ENCODE measurements at regions not wholly inside any gene's neighbourhood (a gene's known extent, or its start where the extent isn't known, plus 50 kb on each side); places are given as distances from the start of the nearest gene placed in this dataset.

DNA sequence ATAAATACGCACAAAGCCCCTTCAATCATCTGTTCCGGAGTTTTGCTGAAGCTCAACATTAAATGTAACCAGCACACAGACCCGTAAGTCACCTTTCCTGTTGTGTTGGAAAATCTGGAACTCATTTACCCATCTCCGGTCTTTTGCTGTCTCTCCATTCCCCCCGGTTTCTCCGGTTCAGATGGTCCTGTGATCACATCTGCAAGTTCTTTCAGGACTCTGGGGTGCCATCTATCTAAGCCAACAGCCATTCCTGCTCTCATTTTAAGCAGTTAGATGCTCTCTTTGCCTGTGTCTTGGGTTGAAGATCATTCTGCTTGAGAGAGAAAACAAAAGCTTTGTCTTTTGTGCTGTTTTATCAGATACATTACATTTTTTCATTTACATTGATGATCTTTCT, 91.7 kb upstream of the TGIF1 start:
- DNase-seq (ENCODE audit: low read depth in 2 of 2) = no peak

- DNase-seq (ENCODE audit: low read depth in 2 of 2) = no peak
Measured at GRCh38 chr18:3360211-3360610, 89.8 kb upstream of the TGIF1 start.

- peak; percentile 51 to 53 for DNase-seq (ENCODE audit: low read depth in 2 of 2)
Measured at GRCh38 chr18:3367491-3368091, 82.4 kb upstream of the TGIF1 start.

- DNase-seq (ENCODE audit: low read depth in 2 of 2) = peak; percentile 55 to 59
Measured at GRCh38 chr18:3368193-3368592, 81.8 kb upstream of the TGIF1 start.

DNA sequence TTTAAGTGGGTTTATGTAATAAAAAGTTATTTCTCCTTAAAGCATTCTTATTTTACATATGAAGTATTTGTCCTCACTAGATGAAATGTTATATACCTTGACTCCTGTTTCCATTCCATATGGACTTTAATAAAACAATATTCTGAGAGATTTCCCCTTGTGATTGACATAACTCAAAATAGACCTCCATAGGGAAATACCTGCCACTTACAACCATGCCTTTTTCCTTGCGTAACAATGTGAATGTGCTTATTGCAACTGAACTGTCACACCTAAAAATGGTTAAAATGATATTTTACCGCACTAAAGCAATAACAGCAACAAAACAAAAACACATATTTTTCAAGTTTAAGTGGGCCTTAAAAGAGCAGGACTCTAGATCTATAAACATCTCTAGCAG, 70.3 kb upstream of the TGIF1 start:
- DNase-seq (ENCODE audit: low read depth in 2 of 2) = no peak

- no peak for DNase-seq (ENCODE audit: low read depth in 2 of 2)
Measured at GRCh38 chr18:3380384-3380961, 69.5 kb upstream of the TGIF1 start.

- no peak for DNase-seq (ENCODE audit: low read depth in 2 of 2)
Measured at GRCh38 chr18:3383381-3383915, 66.5 kb upstream of the TGIF1 start.

DNA sequence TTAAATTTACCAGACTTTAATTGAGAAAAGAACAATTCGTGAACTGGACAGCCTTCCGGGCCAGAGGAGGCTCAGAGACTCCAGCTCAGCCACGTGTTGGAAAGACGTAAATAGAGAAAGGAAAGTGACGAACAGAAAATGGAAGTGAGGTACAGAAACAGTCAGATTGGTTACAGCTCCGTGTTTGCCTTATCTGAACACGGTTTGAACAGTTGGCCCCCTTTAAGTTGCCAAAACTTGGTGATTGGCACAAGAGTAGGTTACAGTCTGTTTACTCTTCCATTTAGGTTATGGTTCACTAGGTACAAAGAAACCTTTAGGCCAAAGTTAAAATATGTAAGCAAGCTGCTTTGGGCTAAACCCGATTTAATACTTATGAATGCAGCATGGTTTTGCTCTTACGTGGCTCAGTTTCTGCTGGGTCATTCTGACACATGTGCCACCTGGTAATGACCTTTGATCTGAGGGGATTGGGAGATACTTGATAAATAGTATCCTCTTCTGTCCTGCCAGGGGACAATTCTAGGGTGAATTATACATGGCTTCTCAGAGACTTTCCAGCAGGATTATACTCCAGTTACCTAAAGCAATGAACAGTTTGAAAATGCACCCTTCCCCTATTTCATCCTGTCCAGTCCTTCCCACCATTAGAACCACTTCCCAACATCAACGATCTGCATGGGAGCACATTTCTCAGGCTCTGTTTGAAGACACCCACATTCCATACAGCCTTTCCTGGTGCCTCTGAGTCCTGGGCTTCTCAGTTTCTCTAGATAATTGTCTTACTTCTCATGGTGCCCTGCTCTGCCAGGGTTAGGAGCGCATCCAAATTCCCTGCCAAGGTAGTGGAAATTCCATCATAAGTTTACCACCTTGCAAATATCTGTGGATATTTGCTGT, 65.1 kb upstream of the TGIF1 start:
- no peak for DNase-seq (ENCODE audit: low read depth in 2 of 2)

DNA sequence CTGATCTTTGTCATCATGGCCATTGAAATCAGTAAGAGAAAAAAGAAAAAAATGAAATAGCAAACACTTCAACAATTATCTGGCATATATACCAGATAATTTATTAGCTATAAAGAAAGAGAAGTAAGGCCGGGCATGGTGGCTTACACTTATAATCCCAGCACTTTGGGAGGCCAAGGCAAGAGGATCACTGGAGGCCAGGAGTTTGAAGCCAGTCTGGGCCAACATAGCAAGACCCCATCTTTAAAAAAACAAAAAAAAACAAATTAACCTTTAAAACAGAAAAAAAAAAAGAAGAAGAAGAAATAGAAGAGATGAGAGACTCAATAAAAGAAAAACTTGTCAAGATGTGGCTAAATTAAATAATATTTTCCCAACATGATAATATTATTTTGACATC, 61.6 kb upstream of the TGIF1 start:
- no peak for DNase-seq (ENCODE audit: low read depth in 2 of 2)

DNA sequence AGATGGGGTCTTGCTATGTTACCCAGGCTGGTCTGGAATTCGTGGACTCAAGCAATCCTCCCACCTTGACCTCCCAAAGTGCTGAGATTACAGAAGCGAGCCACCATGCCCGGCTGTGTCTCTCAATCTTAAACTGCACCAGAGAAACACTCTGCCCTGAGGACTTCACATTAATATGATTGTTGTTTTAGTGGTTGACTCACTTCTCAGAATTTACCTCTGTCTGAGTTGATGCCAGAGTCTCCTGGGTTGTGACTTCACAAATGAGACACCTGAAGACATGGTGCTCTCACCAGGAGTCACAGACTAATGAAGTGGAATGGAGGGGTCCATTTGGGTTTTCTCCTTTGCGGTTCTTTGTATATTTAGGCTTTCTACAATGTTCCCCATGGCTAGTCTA, 61.0 kb upstream of the TGIF1 start:
- no peak for DNase-seq (ENCODE audit: low read depth in 2 of 2)

GRCh38 chr18:3389977-3390376, 60.0 kb upstream of the TGIF1 start:
- DNase-seq (ENCODE audit: low read depth in 2 of 2) = no peak

DNA sequence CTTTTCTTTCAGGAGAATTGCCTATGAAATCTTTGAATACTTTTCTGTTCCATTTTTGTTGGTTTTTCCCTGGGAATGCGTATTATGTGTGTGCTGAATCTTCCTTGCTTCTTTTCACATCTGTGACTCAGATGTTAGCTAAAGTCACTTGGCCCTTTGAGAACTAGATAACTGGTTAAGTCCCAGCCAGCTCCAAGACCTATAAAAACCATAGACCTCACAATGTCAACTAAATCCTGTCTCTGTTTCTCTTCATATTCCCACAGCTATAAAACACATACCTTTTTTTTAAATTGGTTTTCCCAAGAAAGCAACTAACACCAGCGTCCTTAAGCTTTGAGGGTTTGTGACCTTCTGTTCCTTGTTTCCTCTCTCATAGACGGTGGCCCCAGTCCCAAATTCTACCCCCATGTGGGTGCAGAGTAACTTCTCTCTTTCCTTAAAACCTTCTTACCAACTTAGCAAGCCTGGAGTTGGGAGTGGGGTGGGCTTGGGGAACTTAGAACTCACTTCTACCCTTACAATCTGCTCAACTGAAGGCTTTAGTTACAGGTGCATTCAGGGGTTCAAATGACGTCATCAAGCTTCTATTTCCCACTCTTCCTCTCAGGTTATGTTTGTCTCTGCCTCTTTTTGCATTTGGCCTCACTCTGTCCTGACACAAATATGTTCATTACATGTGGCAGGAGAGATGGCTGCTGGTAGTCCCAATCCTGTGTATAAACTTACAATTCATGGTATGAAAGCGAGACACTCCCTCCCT, 58.1 kb upstream of the TGIF1 start:
- DNase-seq (ENCODE audit: low read depth in 2 of 2) = no peak

- DNase-seq (ENCODE audit: low read depth in 2 of 2) = no peak
Measured at GRCh38 chr18:3392467-3392855, 57.5 kb upstream of the TGIF1 start.

DNA sequence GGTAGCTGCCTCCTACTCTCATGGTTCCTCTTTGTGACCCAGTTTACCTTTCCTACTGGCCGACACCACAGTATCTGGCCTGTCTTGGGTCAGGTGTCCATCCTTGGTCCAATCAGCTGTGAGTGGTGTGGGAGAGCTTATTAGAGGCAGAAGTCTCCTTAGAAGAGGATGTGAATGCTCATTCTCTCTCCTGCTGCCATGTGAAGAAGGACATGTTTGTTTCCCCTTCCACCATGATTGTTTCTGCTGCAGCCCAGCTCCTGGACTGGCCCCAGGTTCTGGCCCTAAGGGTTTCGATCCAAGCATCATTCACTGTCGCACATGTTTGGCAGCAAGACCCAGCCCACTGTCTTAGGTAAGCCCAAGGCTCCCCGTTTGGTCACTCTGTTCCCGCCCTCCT, 55.3 kb upstream of the TGIF1 start:
- DNase-seq (ENCODE audit: low read depth in 2 of 2) = no peak

DNA sequence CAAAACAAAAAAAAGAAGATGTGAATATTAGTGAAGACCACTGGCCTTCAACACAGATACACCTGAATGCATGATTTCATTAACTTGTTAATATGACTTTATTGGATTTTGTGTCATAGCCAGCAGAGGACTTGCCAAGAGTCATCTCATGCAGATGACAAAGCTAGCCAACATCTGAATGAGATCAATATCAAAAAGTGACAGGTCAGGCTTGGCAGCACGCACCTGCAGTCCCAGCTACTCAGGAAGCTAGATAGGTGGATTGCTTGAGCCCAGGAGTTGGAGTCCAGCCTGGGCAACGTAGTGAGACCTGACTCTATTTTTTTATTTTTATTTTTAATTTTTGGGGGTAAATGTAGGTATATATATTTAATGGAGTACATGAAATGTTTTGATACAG, 54.5 kb upstream of the TGIF1 start:
- no peak for DNase-seq (ENCODE audit: low read depth in 2 of 2)

GRCh38 chr18:3397031-3397750, 52.8 kb upstream of the TGIF1 start:
- DNase-seq (ENCODE audit: low read depth in 2 of 2) = no peak

- no peak for DNase-seq (ENCODE audit: low read depth in 2 of 2)
Measured at GRCh38 chr18:3397786-3398185, 52.2 kb upstream of the TGIF1 start.

Measured in fibroblast of skin of left quadriceps (primary cell).